HG03196 (cell line): ENCODE measurements at regions not wholly inside any gene's neighbourhood (a gene's known extent, or its start where the extent isn't known, plus 50 kb on each side); places are given as distances from the start of the nearest gene placed in this dataset.
"Not testable (repeated sequence)": the region's sequence is repeated elsewhere in the genome, so short reads cannot be mapped to it uniquely, and the experiment has no call there.

Experiments
- ATAC-seq: cut with Tn5 transposase; IDR thresholded peaks from one replicate; pipeline ENCODE4 v1.9.1; 2021; ENCODE audit not compliant: unreplicated experiment

DNA sequence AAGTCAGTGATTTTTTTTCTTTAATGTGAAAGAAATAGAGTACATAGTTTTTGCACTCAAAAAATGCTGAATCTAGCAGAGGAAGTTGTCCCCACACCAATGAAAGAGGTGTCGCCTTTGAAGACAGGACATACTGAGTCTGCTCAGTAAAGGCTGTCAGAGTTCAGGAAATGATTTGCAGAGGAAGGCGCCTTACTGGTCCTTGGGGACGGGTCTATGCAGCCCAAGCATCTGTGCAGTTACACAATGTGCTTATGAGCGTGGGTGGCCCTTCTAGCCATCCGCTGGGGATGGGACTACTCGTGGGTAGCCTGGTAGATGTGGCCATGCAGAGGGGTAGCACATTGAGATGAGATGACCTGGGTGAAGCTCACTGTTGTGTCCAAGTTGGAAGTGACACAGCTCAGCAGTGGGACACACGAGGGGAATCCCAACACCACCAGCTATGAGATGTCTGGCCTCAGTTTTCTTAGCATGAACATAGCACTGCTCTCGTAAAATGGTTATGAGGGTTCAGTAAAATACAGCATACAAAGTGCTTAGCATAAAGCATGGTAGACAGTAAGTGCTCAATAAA is 116.5 kb upstream of the RBPJ start:
- no peak for ATAC-seq

DNA sequence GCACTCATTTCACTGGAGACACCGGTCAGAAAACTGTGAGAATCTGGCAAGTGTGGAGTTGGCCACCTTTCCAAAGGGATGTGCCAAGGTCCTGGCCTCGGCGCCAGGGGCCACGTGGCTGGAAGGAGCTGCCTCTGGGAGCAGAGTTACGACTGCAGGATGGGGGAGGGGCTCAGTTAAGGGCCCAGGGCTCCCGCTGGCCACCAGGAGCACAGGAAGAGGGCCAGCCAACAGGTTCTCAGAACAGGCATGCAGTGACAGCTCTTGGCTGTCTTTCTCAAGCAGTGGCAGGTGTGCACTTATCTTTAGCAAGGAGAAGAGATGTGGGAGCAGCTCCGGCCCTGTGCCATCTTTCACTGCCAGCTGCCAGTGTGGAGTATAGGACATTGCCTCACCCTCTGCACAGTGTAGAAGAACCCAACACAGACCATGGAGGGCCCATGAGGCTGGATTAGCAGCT is 115.9 kb upstream of the RBPJ start:
- ATAC-seq, result no peak

DNA sequence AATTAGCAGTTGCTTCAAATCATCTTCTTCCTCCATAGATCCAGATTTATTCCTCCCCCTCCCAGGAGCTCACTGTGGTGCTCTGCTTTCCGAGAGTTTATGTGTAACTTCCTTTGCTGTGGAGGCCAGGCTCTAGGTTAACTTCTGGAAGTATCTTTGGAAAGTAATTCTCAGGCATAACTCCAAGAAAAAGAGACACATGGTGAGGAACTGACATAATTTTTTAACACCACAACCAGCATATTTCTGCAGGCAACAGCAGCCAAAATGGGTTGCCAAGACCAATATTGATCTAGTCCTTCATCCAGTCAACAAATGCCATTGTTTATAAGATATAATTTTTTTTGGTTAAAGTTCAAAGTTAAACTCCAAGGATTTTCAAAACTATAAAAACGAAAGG is 114.5 kb upstream of the RBPJ start:
- ATAC-seq, result no peak

DNA sequence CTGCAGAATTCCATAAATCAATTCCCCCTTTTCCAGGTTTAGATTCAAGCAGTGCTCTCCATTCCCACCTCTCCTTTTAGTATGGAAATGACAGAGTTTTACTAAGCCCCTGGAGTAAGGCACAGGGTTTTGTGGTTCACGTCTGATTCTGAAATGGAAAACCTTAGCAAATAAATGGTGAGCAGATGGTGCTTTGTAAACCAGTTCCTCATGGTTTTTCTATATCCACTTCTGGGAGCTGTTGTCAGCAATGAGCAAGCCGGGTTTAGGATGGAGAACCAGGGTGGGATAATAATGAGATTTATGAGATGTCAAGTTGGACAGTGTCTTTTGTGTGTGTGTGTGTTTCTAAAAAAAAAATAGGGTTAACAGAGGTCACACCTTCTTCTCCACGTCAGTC is 113.8 kb upstream of the RBPJ start:
- ATAC-seq, result no peak

DNA sequence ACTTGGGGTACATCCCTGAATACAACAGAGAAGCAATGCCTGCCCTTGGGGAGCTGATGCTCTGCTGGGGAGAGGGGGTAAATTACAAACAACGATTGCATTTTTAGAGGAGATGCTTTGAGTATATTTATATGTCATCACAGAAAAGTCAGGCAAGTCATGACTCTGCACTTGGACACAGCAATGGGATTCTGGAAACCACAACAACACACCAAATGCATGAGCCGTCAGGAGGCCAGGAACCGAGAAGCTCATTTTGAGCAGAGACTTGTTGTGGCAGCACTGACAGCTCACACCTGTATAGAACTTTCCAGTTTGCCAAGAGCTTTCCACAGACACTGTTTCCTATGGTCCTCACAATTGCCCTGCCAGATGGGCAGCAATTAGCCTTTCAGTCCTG is 113.2 kb upstream of the RBPJ start:
- no peak for ATAC-seq

DNA sequence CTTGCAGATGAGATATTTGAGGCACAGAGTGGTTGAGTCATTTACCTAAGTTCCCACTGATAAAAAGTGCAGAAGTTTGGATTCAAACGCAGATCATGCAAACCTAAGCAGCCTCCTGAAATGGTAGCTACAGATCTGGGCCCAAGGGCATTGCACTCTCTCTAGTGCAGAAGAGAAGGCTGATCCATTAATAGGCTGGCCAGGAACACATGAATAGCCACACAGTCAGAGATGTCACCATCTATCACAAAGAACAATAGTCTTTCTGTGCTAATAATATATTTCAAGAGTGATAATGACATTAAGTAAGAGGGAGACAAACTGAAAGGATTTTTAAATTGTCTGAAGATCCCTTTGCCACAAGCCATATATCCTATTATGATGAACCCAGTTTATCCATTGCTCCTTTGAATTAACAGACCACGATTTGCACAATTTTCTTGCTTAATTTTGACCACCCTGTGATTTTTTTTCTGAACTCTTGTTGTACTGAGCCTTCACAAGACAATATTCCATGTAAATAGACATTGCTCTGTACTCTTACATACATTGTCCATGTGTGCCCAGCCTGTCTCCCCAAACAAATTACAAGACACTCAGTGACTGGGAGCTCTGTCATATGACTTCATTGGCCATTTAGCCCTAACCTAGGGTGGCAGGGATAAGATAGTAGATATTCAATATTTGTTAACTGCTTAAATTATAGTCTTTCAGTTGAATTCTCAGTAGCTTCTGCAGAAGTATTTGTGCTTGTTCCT is 112.4 kb upstream of the RBPJ start:
- ATAC-seq, result no peak

DNA sequence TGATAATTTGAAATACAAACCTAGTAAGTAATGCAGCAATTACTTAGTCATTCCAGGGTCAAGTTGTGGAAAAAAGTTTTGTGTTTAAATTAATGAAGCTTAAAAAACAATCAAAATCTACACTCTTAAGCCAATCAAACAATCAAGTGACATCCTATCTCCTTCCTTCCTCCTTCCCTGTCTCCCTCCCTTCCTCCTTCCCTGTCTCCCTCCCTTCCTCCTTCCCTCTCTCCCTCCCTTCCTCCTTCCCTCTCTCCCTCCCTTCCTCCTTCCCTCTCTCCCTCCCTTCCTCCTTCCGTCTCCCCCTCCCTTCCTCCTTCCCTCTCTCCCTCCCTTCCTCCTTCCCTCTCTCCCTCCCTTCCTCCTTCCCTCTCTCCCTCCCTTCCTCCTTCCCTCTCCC is 111.4 kb upstream of the RBPJ start:
- not testable (repeated sequence) for ATAC-seq

DNA sequence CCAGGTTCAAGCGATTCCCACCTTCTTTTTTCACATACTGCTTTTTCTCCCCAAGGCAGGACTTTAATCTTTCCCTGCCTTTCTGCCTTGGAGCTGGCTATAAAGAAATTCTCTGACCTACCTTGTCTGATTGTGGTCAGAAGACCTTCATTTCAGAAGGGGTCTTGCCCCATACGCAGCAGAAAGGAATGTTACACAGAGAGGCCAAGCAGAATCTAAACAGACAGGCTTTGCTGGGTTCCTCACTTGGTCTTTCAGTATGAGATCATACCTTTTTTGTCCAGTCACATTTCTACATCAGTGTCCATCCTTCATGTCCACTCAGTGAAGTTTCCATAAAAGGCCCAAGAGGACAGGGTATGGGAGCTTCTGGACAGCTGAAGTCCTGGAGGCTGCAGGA is 108.3 kb upstream of the RBPJ start:
- no peak for ATAC-seq

DNA sequence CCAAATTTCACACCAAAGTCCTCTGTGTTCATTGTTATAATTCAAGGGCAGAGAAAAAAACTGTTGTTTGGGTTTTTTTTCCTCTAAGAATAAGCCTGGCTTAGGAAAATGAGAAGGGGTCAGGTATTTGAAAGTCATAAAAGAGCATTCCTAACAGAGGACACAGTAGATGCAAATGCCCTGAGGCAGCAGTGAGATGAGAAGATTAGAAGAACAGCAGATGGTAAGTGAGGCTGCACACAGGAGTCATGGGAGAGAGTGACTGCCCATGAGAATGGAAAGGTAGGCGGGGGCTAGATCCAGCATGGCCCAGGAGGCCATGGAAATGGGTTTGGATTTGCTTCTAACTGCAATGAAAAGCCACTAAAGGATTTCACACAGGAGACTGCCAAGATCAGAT is 107.5 kb upstream of the RBPJ start:
- no peak for ATAC-seq

DNA sequence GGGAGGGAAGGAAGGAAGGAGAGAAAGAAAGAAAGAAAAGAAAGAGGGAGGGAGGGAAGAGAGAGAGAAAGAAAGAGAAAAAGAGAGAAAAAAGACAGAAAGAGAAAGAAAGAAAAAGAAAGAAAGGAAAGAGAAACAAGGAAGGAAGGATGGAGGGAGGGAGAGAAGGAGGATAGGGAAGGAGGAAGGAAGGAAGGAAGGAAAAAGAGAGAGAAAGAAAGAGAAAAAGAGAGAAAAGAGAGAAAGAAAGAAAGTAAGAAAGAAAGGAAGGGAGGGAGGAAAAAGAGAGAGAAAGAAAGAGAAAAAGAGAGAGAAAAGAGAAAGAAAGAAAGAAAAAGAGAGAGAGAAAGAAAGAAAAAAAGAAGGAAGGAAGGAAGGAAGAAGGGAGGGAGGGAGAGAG is 105.8 kb upstream of the RBPJ start:
- ATAC-seq, result no peak

DNA sequence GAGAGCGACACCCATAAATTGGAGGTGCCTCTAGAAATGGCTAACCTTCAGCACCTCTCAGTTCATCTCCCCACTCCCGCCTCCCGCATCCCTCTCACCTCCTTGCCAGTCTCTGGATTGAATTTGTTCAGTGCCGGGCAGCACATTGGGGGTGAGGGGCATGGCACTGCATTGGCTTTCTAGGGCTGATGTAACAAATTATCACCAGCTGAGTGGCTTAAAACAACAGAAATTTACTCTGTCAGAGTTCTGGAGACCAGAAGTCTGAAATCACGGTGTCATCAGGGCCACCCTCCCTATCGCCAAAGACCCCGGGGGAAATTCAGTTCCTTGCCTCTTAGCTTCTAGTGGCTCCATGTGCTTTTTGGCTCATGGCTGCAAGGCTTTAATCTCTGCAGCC is 105.1 kb upstream of the RBPJ start:
- ATAC-seq, result no peak

DNA sequence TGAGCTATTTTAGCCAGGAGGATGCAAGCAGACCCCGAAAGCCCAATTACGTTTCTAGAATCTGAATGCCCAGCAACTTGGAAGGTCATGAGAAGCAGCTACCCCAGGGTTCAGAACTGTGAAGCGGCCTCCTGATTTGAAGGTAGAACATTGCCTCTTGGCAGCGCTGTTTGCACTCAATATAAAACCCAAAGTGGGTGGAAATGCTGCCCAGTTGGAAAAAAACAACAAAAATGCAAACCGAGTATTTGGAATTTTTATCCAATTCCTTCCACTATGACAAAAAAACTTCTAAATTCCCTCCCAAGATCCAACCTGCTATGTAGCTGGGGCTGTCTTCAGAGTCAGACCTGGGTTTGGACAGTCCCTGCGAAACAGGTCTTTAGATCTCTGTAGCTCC is 103.3 kb upstream of the RBPJ start:
- ATAC-seq, result no peak

DNA sequence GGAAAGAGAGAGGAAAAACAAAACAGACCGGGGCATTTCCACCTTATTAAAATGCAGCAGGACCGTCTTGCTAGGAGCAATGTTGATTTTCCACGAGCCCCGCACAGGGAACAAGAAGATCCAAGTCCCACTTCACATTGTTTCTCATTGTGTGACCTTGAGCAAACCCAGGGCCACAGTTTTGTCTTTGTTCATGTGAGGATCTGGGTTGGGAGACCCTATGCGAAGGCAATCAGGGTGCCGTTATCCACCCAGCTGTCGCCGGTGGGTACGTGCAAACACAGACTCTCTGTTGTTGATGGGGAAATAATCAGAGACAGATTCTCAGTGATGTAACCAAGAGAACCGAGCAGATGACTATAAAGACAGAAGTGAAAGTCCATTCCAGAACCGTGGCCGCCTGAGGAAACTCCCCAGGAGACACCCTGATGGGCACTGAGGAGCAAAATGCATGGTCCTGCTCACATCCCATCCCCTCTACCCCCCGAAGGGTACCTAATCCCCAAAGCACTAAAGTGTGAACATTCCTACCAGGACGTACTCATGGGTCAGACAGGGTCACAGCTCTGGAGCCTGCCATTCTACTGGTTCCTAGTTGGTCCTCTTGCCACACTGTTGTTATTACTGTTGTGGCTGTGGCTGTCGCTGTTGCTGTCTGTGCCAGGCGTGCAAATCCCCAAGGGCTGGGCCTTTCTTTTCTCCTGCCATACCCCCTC is 102.7 kb upstream of the RBPJ start:
- ATAC-seq, result peak; percentile 60

DNA sequence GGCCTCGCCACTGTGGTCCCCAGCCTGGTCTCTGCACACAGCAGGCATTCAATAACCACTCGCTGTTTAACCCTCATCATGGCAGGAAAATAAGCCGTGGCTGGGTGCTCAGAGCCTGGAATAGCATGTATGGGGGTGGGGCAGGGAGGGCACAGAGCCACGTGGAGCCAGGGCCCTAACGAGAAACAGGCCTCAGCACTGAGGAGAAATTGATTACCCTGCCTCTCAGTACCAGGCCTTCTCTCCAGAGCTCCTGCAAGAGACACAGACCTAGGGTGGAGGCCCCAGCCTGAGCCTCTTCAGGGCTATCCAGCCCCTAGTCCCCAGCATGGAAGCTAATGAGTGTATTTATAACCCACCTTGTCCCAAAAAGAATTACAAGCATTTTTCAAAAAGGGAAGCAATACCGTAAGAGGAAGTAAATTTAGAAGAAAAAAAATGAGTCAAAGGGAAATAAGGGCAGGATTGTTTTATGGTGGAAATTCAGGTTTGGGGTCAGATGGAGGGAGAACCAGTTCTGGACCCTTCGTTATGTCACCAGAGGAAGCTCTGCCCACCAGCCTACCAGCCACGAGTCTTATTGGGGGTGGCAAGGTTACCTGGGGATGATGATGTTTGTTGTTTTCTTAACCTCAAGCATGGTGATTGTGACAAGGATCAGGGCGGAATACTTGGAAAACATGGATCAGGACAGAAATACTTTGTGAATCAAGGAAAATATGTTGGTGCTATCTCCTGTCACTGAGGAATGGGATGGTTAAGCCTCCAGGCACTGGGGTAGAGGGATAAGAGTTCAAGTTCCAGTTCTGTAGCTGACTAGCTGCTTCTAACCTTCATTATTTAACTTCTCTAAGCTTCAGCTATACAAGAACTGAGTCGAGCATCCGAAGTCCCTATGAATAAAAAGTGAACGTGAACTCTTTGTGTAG is 101.9 kb upstream of the RBPJ start:
- ATAC-seq, result no peak

DNA sequence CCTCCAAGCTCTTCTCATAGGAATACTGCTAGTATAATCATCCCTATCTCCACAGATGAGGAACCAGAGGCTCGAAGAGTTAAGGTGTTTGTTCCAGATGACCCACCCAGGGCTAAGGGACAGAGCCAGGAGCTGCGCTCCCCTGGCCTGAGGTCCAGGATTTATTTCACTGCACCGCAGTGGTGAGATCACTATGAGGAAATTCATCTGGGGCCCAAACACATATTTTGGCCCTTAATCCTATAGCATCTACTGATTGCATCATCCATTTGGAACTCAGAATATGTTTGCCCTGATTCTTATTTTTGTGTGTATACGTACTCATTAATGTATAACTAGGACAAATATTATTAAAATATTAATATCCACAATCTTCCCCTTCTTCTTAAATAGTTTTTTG is 100.1 kb upstream of the RBPJ start:
- ATAC-seq, result no peak

DNA sequence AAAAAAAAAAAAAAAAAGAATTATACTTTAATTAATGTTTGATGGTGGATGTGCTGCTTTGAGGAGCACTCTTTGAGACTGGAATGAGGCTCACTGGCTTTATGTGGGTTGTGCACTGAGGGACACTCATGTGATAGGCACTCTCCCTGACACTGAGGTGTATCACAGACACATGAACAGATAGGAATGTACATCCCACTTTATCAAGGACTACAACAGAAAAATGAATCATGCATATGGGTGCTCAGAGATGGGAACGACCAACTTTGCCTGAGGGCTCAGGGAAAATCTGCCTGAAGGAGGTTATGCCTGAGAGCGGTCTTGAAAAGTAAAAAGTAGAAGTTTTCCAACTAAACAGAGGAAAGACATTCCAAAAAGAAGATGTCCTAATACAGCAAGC is 97.7 kb upstream of the RBPJ start:
- no peak for ATAC-seq

DNA sequence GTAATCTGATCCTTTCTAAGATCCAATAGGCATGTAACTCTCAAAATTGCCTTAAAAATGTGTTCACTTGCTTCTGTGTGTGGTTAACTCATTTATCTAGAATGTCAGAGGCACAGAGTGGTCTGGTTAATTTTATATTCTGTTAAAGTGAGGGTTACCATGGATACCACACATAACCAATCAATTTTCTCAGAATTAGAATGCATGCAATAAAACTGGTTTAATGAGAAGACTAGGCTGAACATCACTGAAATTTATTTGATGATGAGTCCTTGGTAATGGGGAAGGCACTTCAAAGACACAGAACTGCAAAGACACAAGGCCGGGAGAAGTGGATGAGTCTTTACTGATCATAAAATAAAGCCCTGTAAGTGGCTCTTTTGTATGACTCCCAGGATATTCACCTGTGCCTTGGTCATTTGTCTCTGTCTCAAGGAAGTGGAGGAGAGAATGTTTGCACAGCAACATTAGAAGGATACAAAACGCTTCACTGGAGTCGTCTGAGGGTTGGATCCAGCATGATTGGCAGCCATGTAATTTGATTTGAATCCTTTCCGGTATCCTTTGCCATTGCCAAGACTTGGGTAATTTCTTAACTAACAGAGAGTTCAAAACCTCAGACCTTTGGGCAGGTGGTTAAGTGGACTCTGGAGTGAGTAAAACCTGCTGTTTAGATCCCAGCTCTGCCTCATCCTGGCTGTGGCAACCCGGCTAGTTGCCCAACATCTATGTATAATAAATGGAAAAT is 94.0 kb upstream of the RBPJ start:
- no peak for ATAC-seq

DNA sequence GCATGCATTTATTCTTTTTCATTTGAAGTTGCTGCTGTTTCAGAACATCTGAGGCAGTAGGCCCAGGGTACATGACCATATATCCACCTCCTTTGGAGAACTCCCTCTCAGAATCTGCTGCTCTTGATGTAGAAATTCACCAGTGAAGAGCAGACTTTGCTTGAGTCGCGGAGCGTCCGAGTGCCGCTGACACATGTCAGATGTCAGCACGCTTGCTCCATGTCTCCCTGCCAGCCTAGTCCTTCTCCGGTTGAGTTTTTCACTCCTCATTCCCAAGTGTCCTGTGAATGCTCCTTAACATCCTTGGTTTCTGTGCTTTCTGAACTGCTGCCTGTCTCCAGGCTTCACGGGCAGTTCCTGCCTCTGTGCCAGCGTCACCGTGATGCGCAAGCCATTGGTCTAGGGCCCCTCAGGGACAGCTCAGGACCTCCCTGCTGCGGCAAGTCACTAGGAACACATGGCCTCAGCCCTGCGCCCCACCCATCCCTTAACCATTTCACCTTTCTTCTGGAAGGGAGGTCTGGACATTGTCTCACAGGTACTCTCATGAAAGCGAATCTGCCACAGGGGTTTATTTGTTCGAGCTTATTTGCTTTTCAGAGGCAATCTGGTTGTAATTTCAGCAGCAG is 93.1 kb upstream of the RBPJ start:
- ATAC-seq, result no peak

DNA sequence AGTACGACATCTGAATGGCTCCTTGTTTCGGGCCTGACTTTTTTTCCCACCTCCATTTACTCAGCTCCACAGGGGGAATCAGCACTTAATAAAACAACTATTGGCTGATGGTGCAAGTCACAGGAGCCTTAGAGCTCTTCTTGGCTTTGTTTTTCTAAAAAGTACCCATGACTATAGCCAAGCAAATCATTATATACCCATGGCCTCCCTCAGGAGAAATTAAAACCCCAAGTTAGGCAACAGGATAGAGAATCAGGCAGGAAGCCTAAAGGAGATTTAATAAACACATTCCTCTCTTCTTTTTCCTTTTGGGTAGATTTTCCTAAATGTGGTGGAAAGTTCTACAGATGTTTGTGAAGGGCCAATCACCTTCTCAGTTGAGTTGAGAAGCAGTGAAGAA is 91.9 kb upstream of the RBPJ start:
- ATAC-seq, result no peak

DNA sequence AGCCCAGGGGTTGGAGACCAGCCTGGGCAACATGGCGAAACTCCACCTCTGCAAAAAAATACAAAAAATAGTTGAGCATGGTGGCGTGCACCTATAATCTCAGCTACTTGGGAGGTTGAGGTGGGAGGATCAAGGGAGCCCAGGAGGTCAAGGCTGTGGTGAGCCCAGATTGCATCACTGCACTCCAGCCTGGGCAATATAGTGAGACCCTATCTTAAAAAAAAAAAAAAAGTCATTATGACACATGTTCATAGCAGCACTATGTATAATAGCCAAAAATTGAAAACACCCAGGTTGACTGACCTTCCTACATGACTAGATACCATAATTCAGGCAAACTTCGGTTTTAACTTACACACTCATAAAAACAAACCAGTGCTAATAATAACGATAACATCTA is 90.8 kb upstream of the RBPJ start:
- ATAC-seq, result no peak
